C1 segment of cervical spinal cord (tissue), 14 donors: ENCODE measurements at regions not wholly inside any gene's neighbourhood (a gene's known extent, or its start where the extent isn't known, plus 50 kb on each side); places are given as distances from the start of the nearest gene placed in this dataset.

ENCODE experiments used
- DNase-seq, 14 donors: peaks; one replicate each; lab custom pipeline; 2025; lab: John Stamatoyannopoulos, UW

DNA sequence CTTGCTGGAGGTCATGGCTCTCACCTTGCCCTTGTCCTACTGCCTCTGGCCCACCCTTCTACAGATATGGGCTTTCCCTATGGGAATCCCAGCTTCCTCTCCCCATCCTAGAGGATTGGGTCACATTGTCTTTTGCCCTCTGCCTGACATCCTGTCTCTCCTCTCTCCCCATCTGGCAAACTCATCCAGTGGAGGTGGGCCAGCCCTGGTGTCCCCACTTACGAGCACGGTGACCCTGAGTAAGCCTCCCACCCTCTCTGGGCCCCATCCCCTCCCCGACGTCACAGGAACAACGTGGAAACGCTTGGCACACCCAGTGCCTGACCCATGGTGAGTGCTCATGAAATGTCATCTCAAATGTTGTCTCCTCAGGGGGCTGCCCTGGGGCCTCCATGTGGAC lies 56.1 kb upstream of the ID3 start:
- no peak for DNase-seq

DNA sequence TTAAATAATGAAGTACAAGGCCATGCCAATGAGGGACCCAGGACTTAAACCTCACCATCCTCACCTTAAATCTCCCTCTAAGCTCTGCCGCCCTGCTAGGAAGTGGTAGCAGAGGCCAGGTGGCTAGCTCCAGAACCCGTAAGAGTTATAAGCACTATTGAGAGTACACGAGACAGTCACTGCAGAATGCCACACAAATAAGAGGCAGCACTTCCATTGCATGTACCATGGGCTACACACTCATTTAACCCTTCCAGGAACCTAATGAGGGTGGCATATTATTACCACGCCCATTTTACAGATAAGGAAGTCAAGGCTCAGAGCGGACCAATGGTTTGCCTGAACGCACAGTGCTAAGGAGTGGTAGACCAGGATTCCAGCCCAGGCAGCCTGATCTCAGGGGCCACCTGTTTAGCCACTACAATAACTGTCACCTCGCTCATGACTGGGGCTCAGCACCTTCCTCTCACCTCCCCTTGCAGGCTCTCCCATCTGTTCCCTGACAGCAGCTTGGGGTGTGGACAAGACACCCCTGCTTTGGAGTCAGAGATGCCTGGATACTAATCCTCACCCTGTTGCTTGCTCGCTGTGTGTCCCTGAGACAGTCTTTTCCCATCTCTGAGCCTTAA lies 54.8 kb upstream of the ID3 start:
- DNase-seq = no peak

DNA sequence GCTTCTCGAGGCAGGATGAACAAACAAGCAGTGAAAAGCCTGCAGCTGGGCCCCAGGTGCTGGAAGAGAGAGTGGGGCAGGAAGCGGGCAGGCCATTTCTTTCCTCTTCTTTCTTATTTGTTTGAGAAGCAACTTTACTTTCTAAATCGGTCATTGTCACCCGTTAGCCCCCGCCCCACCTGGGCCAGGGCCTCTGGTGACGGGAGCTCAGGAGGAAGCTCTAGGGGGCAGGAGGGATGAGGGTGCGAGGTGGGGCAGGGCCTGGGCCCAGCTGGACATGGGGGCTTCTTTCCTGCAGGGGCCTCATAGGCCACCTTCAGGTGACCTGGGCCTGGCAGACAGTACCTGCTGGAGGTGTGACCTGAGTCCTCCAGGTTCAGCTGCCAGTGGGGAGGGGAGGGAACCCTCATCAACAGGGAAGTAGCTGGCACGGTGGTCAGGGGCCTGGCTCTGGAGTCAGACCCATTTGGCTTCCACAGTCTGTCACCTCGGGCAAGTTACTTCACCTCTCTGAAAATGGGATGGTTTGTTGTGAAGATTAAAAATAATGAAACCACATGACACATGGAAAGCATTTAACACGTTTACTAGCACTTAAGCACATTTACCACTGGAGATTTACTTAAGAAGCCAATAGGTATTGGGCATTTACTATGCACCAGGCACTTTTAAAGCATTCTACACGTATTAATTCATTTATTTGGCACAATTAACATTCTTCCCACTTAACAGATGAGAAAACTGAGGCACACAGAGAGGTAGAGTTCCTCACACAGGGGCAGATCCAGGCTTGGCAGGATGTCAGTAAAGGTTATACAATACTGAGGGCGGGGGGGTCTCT lies 54.1 kb upstream of the ID3 start:
- DNase-seq = no peak

DNA sequence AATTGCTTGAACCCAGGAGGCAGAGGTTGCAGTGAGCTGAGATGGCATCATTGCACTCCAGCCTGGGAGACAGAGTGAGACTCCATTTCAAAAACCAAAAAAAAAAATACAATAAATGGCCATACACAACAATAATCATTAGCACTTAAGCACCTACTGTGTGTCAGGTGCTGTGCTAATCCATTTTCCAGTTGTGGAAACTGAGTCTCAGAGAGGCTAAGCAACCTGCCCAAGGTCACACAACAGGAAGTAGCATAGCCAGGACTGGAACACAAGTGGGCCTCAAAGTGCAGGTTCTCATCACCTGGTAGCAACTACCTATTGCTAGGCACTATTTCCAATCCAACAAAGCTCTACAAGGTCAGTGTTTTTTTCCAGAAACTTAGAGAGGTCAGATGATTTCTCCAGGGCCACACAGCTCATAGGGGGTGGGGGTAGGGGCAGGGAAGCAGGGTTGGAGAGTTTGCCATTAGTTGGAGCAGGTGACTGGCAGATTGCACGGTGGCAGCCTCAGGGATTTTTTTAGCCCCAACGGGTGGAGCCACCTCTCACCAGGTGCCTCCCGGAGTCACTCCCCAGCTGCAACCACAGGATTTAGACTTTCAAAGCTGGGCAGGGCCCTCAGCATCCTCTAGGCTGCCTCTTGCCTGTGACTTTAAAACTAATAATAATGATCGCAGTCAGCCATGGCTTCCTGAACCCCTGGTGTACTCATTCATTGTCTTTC lies 52.5 kb upstream of the ID3 start:
- DNase-seq = no peak

DNA sequence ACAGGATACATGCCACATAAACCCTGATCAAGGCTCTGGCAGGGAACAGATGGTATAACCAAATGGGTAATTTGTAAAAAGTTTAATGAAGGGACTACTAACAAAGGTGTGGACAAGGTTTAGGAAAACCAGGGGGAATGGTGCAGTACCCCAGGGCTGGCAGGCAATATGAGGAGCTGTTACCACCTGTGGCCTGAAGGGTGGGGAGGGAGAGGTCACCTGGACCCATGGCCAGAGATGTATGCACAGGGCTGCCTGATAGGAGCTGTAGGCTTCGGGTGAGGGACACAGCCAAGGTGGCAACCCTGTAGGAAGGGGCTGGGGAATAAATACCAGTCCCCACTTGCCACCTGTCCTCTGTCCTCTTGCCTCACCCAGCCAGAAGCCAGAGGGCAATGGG lies 51.4 kb upstream of the ID3 start:
- no peak for DNase-seq

DNA sequence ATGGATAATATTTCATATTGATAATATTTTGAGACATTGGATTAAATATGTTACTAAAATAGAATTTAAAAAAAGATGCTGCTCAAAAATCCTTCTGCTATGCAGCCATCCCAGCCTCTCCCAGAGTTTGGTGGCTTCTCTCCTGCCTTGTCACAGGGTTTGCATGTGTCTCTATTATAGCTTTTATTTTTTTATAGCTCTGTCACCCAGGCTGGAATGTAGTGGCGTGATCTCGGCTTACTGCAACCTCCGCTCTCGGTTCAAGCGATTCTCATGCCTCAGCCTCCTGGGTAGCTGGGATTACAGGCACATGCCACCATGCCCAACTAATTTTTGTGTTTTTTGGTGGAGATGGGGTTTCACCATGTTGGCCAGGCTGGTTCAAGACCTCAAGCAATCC lies 50.7 kb upstream of the ID3 start:
- DNase-seq = no peak
